Uterus (tissue), 2 donors: ENCODE measurements at regions not wholly inside any gene's neighbourhood (a gene's known extent, or its start where the extent isn't known, plus 50 kb on each side); places are given as distances from the start of the nearest gene placed in this dataset.

Experiments used
- CTCF ChIP-seq, 4 experiments: fragments of 200-600 bp in 2 of 4; fragments of 450-650 bp in 2 of 4; sonication (generic) in 2 of 4; IDR thresholded peaks; one replicate each; pipeline ENCODE4 v1.5.1; 2016 to 2019; ENCODE audit warnings: antibody characterized with exemption in 4 of 4, mild to moderate bottlenecking in 2 of 4, moderate library complexity in 1 of 4
- POLR2A ChIP-seq, 2 donors: fragments of 450-650 bp; IDR thresholded peaks; one replicate each; pipeline ENCODE4 v1.6.1; 2016; ENCODE audit warnings: antibody characterized with exemption in 2 of 2, mild to moderate bottlenecking in 1 of 2, moderate library complexity in 1 of 2

GRCh38 chr20:55761797-55762196 lies 243.5 kb downstream of the CBLN4 start:
- TF ChIP-seq CTCF (IDR thresholded peaks at IDR 0.05) (no peak), POLR2A (IDR thresholded peaks at IDR 0.05) (no peak)
